ENCODE measurements at regions not wholly inside any gene's neighbourhood (a gene's known extent, or its start where the extent isn't known, plus 50 kb on each side); places are given as distances from the start of the nearest gene placed in this dataset.

- H3K4me1 ChIP-seq (replicated peaks; ENCODE audit: insufficient read depth), result no peaks in the 10 kb centered on the region
- H3K9me3 ChIP-seq (ENCODE audit: insufficient read depth, low read depth), result peaks cover 8% of the 10 kb centered on the region; the same call in 1 of the 2 replicates
- H3F3A ChIP-seq (ENCODE audit: insufficient read depth, low read depth), result no peaks in the 10 kb centered on the region
- no peaks in the 10 kb centered on the region for H3K9me2 ChIP-seq (ENCODE audit: insufficient read depth)
- no peak for DNase-seq
- H3K27me3 ChIP-seq (ENCODE audit: insufficient read depth, low read depth), result no peaks in the 10 kb centered on the region
- intact Hi-C loops (cut with micrococcal nuclease; ENCODE audit: unreplicated experiment), result no loop called here
- no peak for TF ChIP-seq CTCF (conservative IDR thresholded peaks at IDR 0.05)
- no peak for TF ChIP-seq EZH2 (IDR thresholded peaks at IDR 0.05; ENCODE audit: low read depth)
- H3K36me3 ChIP-seq (ENCODE audit: low read depth), result no peaks in the 10 kb centered on the region
- no peak overlapping the region for H3K4me3 ChIP-seq
- no peak overlapping the region for H2AFZ ChIP-seq
- H3K4me2 ChIP-seq, result no peak overlapping the region
- ChIA-PET POLR2A (ENCODE audit: unreplicated experiment) (no interaction called here), CTCF (no interaction called here)
- H3K27ac ChIP-seq, result no peak overlapping the region
- no peaks in the 10 kb centered on the region for H3K79me2 ChIP-seq (ENCODE audit: low read depth)
- BruUV-seq (replicated peaks), result no TSS peak
- no peaks in the 10 kb centered on the region for H4K20me1 ChIP-seq (ENCODE audit: insufficient read depth)
These were observed 437.5 kb downstream of the TFEC start for GRCh38 chr7:115593111-115593510.

GRCh38 chr7:115585015-115585718 lies 445.4 kb downstream of the TFEC start:
- no peak for TF ChIP-seq EZH2 (IDR thresholded peaks at IDR 0.05; ENCODE audit: low read depth)
- TF ChIP-seq CTCF (conservative IDR thresholded peaks at IDR 0.05), result no peak
- H2AFZ ChIP-seq, result peak overlapping the region; percentile 44
- POLR2A ChIA-PET (ENCODE audit: unreplicated experiment), result no interaction called here
- no peaks in the 10 kb centered on the region for H3F3A ChIP-seq (ENCODE audit: insufficient read depth, low read depth)
- no peaks in the 10 kb centered on the region for H3K9me2 ChIP-seq (ENCODE audit: insufficient read depth)
- H3K36me3 ChIP-seq (ENCODE audit: low read depth), result no peaks in the 10 kb centered on the region
- no peaks in the 10 kb centered on the region for H3K27me3 ChIP-seq (ENCODE audit: insufficient read depth, low read depth)
- H3K79me2 ChIP-seq (ENCODE audit: low read depth), result no peaks in the 10 kb centered on the region
- no peak overlapping the region for H3K4me3 ChIP-seq
- H3K9me3 ChIP-seq (ENCODE audit: insufficient read depth, low read depth), result peaks cover 3% of the 10 kb centered on the region; the same call in 1 of the 2 replicates
- 0 out of 2 replicates have a peak, but pooled peaks cover 8% of the 10 kb centered on the region for H3K4me1 ChIP-seq (replicated peaks; ENCODE audit: insufficient read depth)
- intact Hi-C loops (cut with micrococcal nuclease; ENCODE audit: unreplicated experiment), result no loop called here
- no peak overlapping the region for H3K4me2 ChIP-seq
- BruUV-seq (replicated peaks), result no TSS peak
- CTCF ChIA-PET, result no interaction called here
- H3K27ac ChIP-seq, result no peak overlapping the region
- DNase-seq, result peak in 1 of 2 experiments; percentile 39
- H4K20me1 ChIP-seq (ENCODE audit: insufficient read depth), result no peaks in the 10 kb centered on the region

- no peak overlapping the region for H3K4me2 ChIP-seq
- BruUV-seq (replicated peaks), result no TSS peak
- no peak for TF ChIP-seq EZH2 (IDR thresholded peaks at IDR 0.05; ENCODE audit: low read depth)
- TF ChIP-seq CTCF (conservative IDR thresholded peaks at IDR 0.05), result no peak
- H2AFZ ChIP-seq, result no peak overlapping the region
- H3K79me2 ChIP-seq (ENCODE audit: low read depth), result no peaks in the 10 kb centered on the region
- no peaks in the 10 kb centered on the region for H3F3A ChIP-seq (ENCODE audit: insufficient read depth, low read depth)
- H3K27ac ChIP-seq, result no peak overlapping the region
- DNase-seq, result no peak
- 0 out of 2 replicates have a peak, but pooled peaks cover 8% of the 10 kb centered on the region for H3K4me1 ChIP-seq (replicated peaks; ENCODE audit: insufficient read depth)
- no peak overlapping the region for H3K4me3 ChIP-seq
- H3K9me2 ChIP-seq (ENCODE audit: insufficient read depth), result no peaks in the 10 kb centered on the region
- no peaks in the 10 kb centered on the region for H3K27me3 ChIP-seq (ENCODE audit: insufficient read depth, low read depth)
- ChIA-PET CTCF (no interaction called here), POLR2A (ENCODE audit: unreplicated experiment) (interaction anchor here (0.7 kb wide), 1 partner anchor 843 kb away, joined by 5 read pairs; no protein-coding TSS in a partner anchor)
- H3K36me3 ChIP-seq (ENCODE audit: low read depth), result no peaks in the 10 kb centered on the region
- intact Hi-C loops (cut with micrococcal nuclease; ENCODE audit: unreplicated experiment), result no loop called here
- H4K20me1 ChIP-seq (ENCODE audit: insufficient read depth), result no peaks in the 10 kb centered on the region
- peaks cover 3% of the 10 kb centered on the region; the same call in 1 of the 2 replicates for H3K9me3 ChIP-seq (ENCODE audit: insufficient read depth, low read depth)
These were observed 447.6 kb downstream of the TFEC start for GRCh38 chr7:115582956-115583355.

All from PC-9 (cell line).